ENCODE measurements at regions not wholly inside any gene's neighbourhood (a gene's known extent, or its start where the extent isn't known, plus 50 kb on each side); places are given as distances from the start of the nearest gene placed in this dataset.
"Not testable (repeated sequence)": the region's sequence is repeated elsewhere in the genome, so short reads cannot be mapped to it uniquely, and the experiment has no call there.

DNA sequence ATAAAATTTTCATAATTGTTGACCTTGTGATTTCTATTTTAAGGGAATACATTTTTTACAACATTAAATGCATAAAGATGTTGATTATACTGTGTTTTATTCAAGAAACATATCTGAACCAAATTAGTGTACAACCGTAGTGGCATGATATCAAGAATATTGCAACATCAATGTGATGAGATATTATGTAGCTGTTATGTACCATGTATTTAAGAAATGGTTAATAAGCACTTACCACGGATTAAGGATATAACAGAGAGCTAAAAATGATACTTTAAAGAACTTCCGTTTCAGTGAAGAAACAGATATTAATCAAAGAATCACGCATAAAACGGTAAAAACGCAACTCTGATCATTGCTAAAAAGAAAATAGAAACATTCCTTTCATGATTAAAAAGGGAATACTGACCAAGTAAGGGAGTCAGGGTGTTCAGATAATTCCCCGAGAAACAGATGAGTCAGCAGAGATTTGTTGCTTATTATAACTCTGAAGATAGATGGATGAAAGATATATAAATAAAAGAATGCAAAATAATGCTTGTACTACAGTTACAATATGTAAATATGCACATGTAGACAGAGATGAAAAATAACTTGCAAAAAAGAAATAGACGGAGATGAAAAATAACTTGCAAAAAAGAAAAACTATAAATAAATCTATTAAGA is 281.9 kb upstream of the MAF start:
- Mint-ChIP-seq H3K36me3 (no peaks in the 10 kb centered on the region), H3K9me3 (no peaks in the 10 kb centered on the region), H3K4me3 (no peak overlapping the region), H3K4me1 (peaks cover 13% of the 10 kb centered on the region), H3K27ac (no peak overlapping the region), H3K27me3 (ENCODE audit: low read depth) (peaks cover 12% of the 10 kb centered on the region)
- no peak for DNase-seq (ENCODE audit: low spot score in 2 of 2, unreplicated experiment in 2 of 2)
- TF ChIP-seq, protein P1, sequence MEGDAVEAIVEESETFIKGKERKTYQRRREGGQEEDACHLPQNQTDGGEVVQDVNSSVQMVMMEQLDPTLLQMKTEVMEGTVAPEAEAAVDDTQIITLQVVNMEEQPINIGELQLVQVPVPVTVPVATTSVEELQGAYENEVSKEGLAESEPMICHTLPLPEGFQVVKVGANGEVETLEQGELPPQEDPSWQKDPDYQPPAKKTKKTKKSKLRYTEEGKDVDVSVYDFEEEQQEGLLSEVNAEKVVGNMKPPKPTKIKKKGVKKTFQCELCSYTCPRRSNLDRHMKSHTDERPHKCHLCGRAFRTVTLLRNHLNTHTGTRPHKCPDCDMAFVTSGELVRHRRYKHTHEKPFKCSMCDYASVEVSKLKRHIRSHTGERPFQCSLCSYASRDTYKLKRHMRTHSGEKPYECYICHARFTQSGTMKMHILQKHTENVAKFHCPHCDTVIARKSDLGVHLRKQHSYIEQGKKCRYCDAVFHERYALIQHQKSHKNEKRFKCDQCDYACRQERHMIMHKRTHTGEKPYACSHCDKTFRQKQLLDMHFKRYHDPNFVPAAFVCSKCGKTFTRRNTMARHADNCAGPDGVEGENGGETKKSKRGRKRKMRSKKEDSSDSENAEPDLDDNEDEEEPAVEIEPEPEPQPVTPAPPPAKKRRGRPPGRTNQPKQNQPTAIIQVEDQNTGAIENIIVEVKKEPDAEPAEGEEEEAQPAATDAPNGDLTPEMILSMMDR (IDR thresholded peaks at IDR 0.05; ENCODE audit: unreplicated experiment): no peak

DNA sequence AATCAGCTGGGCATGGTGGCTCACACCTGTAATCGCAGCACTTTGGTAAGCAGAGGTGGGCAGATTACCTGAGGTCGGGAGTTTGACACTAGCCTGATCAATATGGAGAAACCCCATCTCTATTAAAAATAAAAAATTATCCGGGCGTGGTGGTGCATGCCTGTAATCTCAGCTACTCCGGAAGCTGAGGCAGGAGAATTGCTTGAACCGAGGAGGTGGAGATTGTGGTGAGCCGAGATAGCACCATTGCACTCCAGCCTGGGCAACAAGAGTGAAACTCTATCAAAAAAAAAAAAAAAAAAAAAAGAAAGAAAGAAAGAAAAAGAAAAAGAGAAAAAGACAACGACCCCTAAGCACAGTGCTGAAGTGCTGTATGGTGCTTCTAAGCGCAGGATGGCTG is 280.6 kb upstream of the MAF start:
- H3K27ac Mint-ChIP-seq; H3K9me3 Mint-ChIP-seq; H3K36me3 Mint-ChIP-seq; DNase-seq (ENCODE audit: low spot score in 2 of 2, unreplicated experiment in 2 of 2); H3K4me3 Mint-ChIP-seq: not testable (repeated sequence)
- H3K27me3 Mint-ChIP-seq (ENCODE audit: low read depth): peaks cover 12% of the 10 kb centered on the region
- H3K4me1 Mint-ChIP-seq: peaks cover 13% of the 10 kb centered on the region

DNA sequence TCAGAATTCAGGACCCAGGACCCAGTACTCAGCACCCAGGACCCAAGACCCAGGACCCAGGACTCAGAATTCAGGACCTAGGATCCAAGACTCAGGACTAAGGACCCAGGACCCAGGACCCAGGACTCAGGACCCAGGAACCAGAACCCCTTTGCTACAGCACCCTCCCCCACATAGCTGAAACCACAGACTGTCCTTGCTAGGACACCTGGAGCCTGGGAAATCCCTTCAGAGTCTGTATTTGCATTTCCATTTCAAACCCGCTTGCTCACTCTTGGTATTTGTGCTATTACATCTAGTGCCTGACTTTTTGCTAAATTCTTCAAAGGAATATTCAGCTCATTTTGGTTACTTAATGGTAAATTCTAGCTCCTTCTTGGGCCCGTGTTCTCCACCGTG is 275.8 kb upstream of the MAF start:
- TF ChIP-seq, protein P1 (IDR thresholded peaks at IDR 0.05; ENCODE audit: unreplicated experiment): no peak
- Mint-ChIP-seq H3K9me3 (no peaks in the 10 kb centered on the region), H3K27ac (no peak overlapping the region), H3K36me3 (no peaks in the 10 kb centered on the region), H3K4me3 (no peak overlapping the region), H3K4me1 (no peaks in the 10 kb centered on the region), H3K27me3 (ENCODE audit: low read depth) (peaks cover 14% of the 10 kb centered on the region)
- DNase-seq (ENCODE audit: low spot score in 2 of 2, unreplicated experiment in 2 of 2): no peak

DNA sequence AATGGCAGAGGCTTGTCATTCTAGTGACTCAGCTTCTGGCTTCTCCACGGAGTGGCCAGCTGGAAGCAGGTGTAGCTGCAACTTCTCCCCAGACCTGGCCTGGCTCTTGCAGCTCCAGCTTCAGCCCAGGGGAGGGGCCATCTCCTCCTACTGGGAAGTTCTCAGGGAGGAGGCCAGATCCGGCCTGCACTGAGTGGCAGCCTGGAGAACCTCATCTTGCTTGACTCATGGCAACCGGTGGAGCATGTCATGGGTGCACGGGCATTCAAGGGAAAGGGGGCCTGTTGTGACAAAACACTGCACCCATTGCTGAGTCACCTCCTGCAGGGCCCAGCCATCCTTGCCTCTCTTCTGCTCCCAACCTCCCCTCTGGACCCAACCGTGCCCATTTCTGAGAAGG is 273.9 kb upstream of the MAF start:
- H3K27ac Mint-ChIP-seq: no peak overlapping the region
- no peak for DNase-seq (ENCODE audit: low spot score in 2 of 2, unreplicated experiment in 2 of 2)
- no peaks in the 10 kb centered on the region for H3K36me3 Mint-ChIP-seq
- TF ChIP-seq, protein P1 (IDR thresholded peaks at IDR 0.05; ENCODE audit: unreplicated experiment): no peak
- no peak overlapping the region for H3K4me3 Mint-ChIP-seq
- no peaks in the 10 kb centered on the region for H3K4me1 Mint-ChIP-seq
- no peaks in the 10 kb centered on the region for H3K9me3 Mint-ChIP-seq
- peaks cover 19% of the 10 kb centered on the region for H3K27me3 Mint-ChIP-seq (ENCODE audit: low read depth)

DNA sequence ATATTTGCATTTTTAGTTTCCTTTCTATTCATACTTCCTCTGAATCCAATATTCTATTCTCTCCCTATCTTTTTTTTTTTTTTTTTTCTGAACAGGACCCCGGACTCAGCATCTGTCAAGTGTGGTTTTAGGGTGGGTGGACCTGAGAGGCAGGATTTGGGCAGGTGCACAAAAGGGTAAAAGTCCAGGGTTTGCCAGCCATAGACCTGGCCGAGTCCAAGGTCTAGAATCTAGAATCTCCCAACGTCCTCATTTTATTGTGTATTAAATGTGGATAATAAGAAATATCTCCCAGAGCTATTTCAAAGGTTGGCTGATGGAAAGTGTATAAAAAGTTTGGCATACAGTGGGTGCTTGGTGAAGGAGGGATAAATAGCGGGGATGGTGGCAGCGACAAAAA is 273.3 kb upstream of the MAF start:
- Mint-ChIP-seq H3K36me3 (no peaks in the 10 kb centered on the region), H3K27ac (no peak overlapping the region), H3K27me3 (ENCODE audit: low read depth) (peaks cover 19% of the 10 kb centered on the region), H3K4me1 (no peaks in the 10 kb centered on the region), H3K9me3 (no peaks in the 10 kb centered on the region), H3K4me3 (no peak overlapping the region)
- TF ChIP-seq, protein P1 (IDR thresholded peaks at IDR 0.05; ENCODE audit: unreplicated experiment): no peak
- no peak for DNase-seq (ENCODE audit: low spot score in 2 of 2, unreplicated experiment in 2 of 2)

DNA sequence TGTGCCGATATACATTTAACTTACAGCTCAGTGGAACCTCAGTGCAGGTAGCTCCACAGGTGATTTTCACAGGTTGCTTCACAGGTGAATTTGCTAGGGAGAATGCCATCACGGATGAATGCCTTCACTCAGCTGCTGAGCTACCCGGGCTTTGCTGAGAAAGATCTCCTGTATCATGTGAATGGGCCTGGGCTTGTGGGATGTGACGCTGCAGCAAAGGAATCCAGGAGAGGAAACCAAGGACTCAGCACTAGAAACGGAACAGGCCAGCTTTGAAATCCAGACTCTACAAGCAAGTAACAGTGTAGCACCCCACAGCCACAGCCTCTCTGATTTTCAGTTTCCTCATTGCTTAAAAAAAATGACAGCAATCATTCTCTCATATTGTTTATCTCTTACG is 271.4 kb upstream of the MAF start:
- Mint-ChIP-seq H3K4me3 (no peak overlapping the region), H3K27me3 (ENCODE audit: low read depth) (peaks cover 19% of the 10 kb centered on the region), H3K27ac (no peak overlapping the region), H3K9me3 (no peaks in the 10 kb centered on the region), H3K36me3 (no peaks in the 10 kb centered on the region), H3K4me1 (no peaks in the 10 kb centered on the region)
- TF ChIP-seq, protein P1 (IDR thresholded peaks at IDR 0.05; ENCODE audit: unreplicated experiment): no peak
- no peak for DNase-seq (ENCODE audit: low spot score in 2 of 2, unreplicated experiment in 2 of 2)
